ENCODE measurements at regions not wholly inside any gene's neighbourhood (a gene's known extent, or its start where the extent isn't known, plus 50 kb on each side); places are given as distances from the start of the nearest gene placed in this dataset.
"Not testable (repeated sequence)": the region's sequence is repeated elsewhere in the genome, so short reads cannot be mapped to it uniquely, and the experiment has no call there.

GRCh38 chr11:67888056-67888455 lies 115.8 kb downstream of the UNC93B1 start:
- H3K27ac ChIP-seq; ATAC-seq; H3K4me1 ChIP-seq; intact Hi-C loops (cut with DNase I); H3K4me3 ChIP-seq; H3K9me3 ChIP-seq; H3K36me3 ChIP-seq (ENCODE audit: insufficient read depth in 1 of 2, low read depth in 1 of 2); DNase-seq: not testable (repeated sequence)
- 81 to 88% (median 87%) methylated on average over 8 of the region's 8 CpGs for WGBS, 3 donors
- H3K27me3 ChIP-seq (ENCODE audit: insufficient read depth in 3 of 3, low read length in 2 of 3), result peaks cover 2 to 12% (median 2%) of the 10 kb centered on the region in 3 donors

DNA sequence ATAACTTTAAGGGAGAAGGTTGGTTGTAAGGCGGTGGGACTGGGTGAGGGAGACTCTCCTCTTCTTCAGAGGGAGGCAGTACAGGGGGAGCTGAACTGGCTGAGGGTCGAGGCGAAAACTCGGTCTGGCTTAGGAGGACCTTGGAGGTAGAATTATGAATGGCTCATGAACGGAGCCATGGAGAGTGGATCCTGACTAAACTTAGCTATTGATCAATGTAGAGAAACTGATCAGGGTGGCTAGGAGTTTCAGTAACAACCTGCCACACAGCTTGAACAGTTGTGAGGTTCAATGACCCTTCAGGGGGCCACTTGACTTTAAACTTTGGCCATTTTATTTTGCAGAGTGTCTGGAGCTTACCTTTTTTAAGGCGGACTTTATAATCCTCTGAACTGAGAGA lies 117.2 kb downstream of the UNC93B1 start:
- H3K4me1 ChIP-seq; DNase-seq; intact Hi-C loops (cut with DNase I); H3K4me3 ChIP-seq; H3K27ac ChIP-seq; ATAC-seq; H3K36me3 ChIP-seq (ENCODE audit: insufficient read depth in 1 of 2, low read depth in 1 of 2); H3K9me3 ChIP-seq: not testable (repeated sequence)
- peaks cover 2 to 12% (median 2%) of the 10 kb centered on the region in 3 donors for H3K27me3 ChIP-seq (ENCODE audit: insufficient read depth in 3 of 3, low read length in 2 of 3)
- 84 to 89% (median 85%) methylated on average over 6 of the region's 6 CpGs for WGBS, 3 donors

DNA sequence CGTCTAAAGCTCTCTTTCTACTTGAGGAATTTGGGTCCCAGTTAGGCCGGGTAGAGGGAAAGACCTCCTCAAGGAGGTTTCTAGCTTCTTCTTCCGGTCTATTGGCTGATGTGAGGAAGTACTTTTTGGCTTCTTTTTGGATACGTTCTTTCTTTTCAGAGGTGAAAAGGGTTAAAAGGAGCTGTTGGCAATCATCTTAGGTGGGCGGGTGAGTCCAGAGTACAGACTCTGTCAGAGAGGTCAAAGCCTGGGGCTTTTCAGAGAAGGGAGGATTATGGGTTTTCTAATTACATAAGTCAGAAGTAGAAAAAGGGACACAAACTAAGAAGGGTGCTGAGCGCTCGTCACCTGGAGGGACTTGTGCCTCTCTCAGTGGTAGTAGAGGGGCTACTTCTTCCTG lies 117.7 kb downstream of the UNC93B1 start:
- H3K4me1 ChIP-seq; intact Hi-C loops (cut with DNase I); H3K27ac ChIP-seq; H3K9me3 ChIP-seq; H3K36me3 ChIP-seq (ENCODE audit: insufficient read depth in 1 of 2, low read depth in 1 of 2); ATAC-seq; DNase-seq; H3K4me3 ChIP-seq: not testable (repeated sequence)
- peaks cover 2 to 12% (median 2%) of the 10 kb centered on the region in 3 donors for H3K27me3 ChIP-seq (ENCODE audit: insufficient read depth in 3 of 3, low read length in 2 of 3)
- 69 to 80% (median 79%) methylated on average over 7 of the region's 7 CpGs for WGBS, 3 donors

- DNase-seq; H3K4me3 ChIP-seq; intact Hi-C loops (cut with DNase I); H3K9me3 ChIP-seq; ATAC-seq; H3K36me3 ChIP-seq (ENCODE audit: insufficient read depth in 1 of 2, low read depth in 1 of 2); H3K4me1 ChIP-seq; H3K27ac ChIP-seq: not testable (repeated sequence)
- H3K27me3 ChIP-seq (ENCODE audit: insufficient read depth in 3 of 3, low read length in 2 of 3), result peaks cover 2 to 12% (median 2%) of the 10 kb centered on the region in 3 donors
- WGBS, 3 donors, result 43 to 63% (median 50%) methylated on average over 3 of the region's 3 CpGs
These were observed 118.3 kb downstream of the UNC93B1 start for GRCh38 chr11:67885574-67885973.

DNA sequence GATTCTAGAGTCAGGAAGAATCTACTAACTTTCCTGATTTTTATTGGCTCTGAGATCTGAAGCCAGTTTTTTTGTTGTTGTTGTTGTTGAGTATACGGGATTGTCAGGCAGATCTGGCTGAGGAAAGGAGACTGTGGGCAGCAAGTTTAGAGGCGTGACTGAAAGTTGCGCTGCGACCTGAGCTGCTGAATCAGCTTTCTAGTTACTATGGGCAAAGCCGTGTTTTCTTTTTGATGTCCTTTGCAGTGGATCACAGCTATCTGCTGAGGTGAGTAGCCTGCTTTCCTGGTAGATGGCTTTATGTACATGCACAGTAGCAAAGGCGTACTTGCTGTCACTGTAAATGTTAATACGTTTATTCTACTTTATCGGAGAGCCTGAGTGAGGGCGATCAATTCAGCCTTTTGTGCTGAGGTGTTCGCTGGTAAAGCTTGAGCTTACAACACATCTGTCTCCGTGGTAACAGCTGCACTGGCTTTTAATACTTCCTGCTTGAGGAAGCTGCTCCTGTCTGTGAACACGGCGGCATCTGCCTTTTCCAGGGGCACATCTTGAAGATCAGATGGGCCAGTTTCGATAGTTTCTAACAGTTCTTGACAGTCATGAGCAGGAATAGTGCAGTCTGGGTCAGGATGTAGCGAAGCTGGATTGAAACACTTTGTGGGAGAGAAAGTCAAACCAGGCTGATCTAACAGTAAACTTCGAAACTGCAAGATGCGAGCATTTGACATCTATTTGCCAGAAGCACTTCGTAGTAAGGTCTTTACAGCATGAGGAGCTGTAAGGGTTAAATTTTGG lies 118.9 kb downstream of the UNC93B1 start:
- not testable (repeated sequence) for H3K4me3 ChIP-seq

GRCh38 chr11:67884073-67884757 lies 119.7 kb downstream of the UNC93B1 start:
- peaks cover 0 to 12% (median 2%) of the 10 kb centered on the region in 3 donors for H3K27me3 ChIP-seq (ENCODE audit: insufficient read depth in 3 of 3, low read length in 2 of 3)
- H3K27ac ChIP-seq; DNase-seq; H3K4me1 ChIP-seq; intact Hi-C loops (cut with DNase I); H3K36me3 ChIP-seq (ENCODE audit: insufficient read depth in 1 of 2, low read depth in 1 of 2); H3K4me3 ChIP-seq; H3K9me3 ChIP-seq; ATAC-seq: not testable (repeated sequence)
- 74 to 78% (median 77%) methylated on average over 13 of the region's 13 CpGs for WGBS, 3 donors

More for the DNA sequence above, 118.9 kb downstream of the UNC93B1 start:
- ATAC-seq; DNase-seq; intact Hi-C loops (cut with DNase I); H3K4me1 ChIP-seq; H3K27ac ChIP-seq; H3K36me3 ChIP-seq (ENCODE audit: insufficient read depth in 1 of 2, low read depth in 1 of 2); H3K9me3 ChIP-seq: not testable (repeated sequence)
- peaks cover 0 to 12% (median 2%) of the 10 kb centered on the region in 3 donors for H3K27me3 ChIP-seq (ENCODE audit: insufficient read depth in 3 of 3, low read length in 2 of 3)
- 33 to 43% (median 40%) methylated on average over 17 to 18 of the region's 18 CpGs for WGBS, 3 donors

- H3K9me3 ChIP-seq; H3K4me3 ChIP-seq; H3K4me1 ChIP-seq; H3K27ac ChIP-seq; intact Hi-C loops (cut with DNase I); DNase-seq; ATAC-seq; H3K36me3 ChIP-seq (ENCODE audit: insufficient read depth in 1 of 2, low read depth in 1 of 2): not testable (repeated sequence)
- WGBS, 3 donors, result 80 to 88% (median 85%) methylated on average over 9 of the region's 9 CpGs
- peaks cover 0 to 12% (median 0%) of the 10 kb centered on the region in 3 donors for H3K27me3 ChIP-seq (ENCODE audit: insufficient read depth in 3 of 3, low read length in 2 of 3)
These were observed 121.6 kb downstream of the UNC93B1 start for GRCh38 chr11:67882304-67882703.

DNA sequence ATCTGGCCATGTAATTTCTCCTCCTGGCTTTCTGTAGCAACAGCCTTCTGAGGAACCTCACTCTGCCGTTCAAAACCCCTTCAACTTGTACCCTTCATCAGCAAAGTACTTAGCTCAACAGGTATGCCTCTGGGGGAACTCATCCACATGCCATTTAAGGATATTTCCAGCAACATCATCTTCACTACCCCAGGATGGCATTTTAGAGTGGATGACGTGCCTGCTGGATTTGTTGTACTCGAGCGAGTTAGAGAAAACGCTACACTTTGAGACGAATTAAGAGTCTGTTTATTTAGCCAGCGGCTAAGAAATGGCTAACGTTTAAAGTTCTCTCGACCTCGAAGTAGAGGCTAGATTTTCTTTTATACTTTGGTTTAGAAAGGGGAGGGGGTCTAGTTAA lies 122.1 kb downstream of the UNC93B1 start:
- ATAC-seq; H3K36me3 ChIP-seq (ENCODE audit: insufficient read depth in 1 of 2, low read depth in 1 of 2); H3K4me1 ChIP-seq; intact Hi-C loops (cut with DNase I); H3K27ac ChIP-seq; H3K9me3 ChIP-seq; DNase-seq; H3K4me3 ChIP-seq: not testable (repeated sequence)
- peaks cover 0 to 12% (median 0%) of the 10 kb centered on the region in 3 donors for H3K27me3 ChIP-seq (ENCODE audit: insufficient read depth in 3 of 3, low read length in 2 of 3)
- WGBS, 3 donors, result 81 to 86% (median 81%) methylated on average over 10 of the region's 10 CpGs

DNA sequence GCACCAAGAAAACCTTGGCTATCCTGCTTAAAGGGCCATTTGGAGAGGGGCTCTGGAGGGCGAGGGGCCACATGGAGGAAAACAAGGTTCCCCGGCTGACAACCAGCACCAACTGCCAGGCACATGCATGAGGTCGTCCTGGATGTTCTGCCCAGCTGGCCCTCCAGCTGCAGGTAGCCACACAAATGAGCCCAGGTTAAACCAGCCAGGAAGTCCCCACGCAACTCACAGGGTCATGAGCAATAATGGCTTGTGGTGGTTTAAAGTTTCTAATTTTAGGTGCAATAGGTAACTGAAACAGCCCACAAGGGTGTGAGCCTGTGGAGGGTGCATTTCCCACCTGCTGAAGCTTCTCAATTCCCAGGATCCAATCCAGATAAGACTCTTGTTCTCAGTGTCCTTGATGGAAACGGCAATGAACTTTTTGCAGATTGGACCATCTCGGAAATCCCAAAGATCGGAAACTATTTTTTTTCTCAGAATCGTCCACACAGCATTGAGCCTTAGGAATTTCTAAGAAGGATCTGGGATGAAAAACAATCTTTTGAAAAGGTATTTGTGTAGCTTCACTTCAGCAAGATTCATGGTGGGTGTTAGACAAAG lies 123.2 kb downstream of the UNC93B1 start:
- ATAC-seq; intact Hi-C loops (cut with DNase I); H3K4me3 ChIP-seq; H3K27ac ChIP-seq; DNase-seq; H3K4me1 ChIP-seq; H3K27me3 ChIP-seq (ENCODE audit: insufficient read depth in 3 of 3, low read length in 2 of 3); H3K9me3 ChIP-seq; H3K36me3 ChIP-seq (ENCODE audit: insufficient read depth in 1 of 2, low read depth in 1 of 2): not testable (repeated sequence)
- WGBS, 3 donors, result 86 to 92% (median 88%) methylated on average over 8 of the region's 8 CpGs

DNA sequence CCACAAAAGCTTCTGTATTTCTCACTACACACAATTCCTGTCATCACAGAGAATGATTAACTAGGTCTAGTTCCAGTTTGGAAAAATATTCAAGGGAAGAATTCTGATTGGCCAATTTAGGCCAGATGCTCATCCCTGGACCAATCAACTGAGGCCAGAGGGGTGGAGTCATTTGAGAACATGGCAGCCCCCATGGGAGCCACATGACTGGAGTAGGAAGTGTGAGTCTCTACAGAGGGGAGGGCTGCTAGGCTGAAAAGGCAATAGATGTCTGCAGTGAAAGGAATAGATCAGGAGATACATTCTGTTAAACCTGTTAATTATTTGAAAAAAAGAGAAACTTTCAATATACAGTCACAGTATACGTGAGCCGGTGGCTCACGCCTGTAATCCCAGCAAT lies 125.2 kb downstream of the UNC93B1 start:
- intact Hi-C loops (cut with DNase I); H3K27me3 ChIP-seq (ENCODE audit: insufficient read depth in 3 of 3, low read length in 2 of 3); H3K4me3 ChIP-seq; DNase-seq; H3K27ac ChIP-seq; H3K9me3 ChIP-seq; H3K36me3 ChIP-seq (ENCODE audit: insufficient read depth in 1 of 2, low read depth in 1 of 2); ATAC-seq; H3K4me1 ChIP-seq: not testable (repeated sequence)
- WGBS, 3 donors, result 86 to 100% (median 92%) methylated on average over 3 of the region's 3 CpGs

- H3K4me3 ChIP-seq; DNase-seq; H3K27ac ChIP-seq; H3K9me3 ChIP-seq; H3K4me1 ChIP-seq; intact Hi-C loops (cut with DNase I); H3K27me3 ChIP-seq (ENCODE audit: insufficient read depth in 3 of 3, low read length in 2 of 3); ATAC-seq; H3K36me3 ChIP-seq (ENCODE audit: insufficient read depth in 1 of 2, low read depth in 1 of 2): not testable (repeated sequence)
- 64 to 75% (median 71%) methylated on average over 3 to 4 of the region's 4 CpGs for WGBS, 3 donors
These were observed 126.6 kb downstream of the UNC93B1 start for GRCh38 chr11:67877316-67877715.
